Psoas muscle (tissue), 7 donors: ENCODE measurements at regions not wholly inside any gene's neighbourhood (a gene's known extent, or its start where the extent isn't known, plus 50 kb on each side); places are given as distances from the start of the nearest gene placed in this dataset.
"Not testable (repeated sequence)": the region's sequence is repeated elsewhere in the genome, so short reads cannot be mapped to it uniquely, and the experiment has no call there.

Experiments used
- ATAC-seq, 4 donors: fragments of 200-7000 bp; cut with Tn5 transposase; one replicate each; pipeline ENCODE4 v1.9.1; 2020; ENCODE audit warnings: moderate library complexity in 3 of 4, mild to moderate bottlenecking in 2 of 4
- DNase-seq, 2 donors: peaks; one replicate each; pipeline ENCODE4 v3.0.0-alpha.2; 2020
- H3K27ac ChIP-seq: fragments of 200-600 bp; one replicate; pipeline ENCODE4 v1.8.0; 2022
- H3K27me3 ChIP-seq, 3 donors: fragments of 200-600 bp in 1 of 3; one replicate each; pipeline versions ENCODE4 v1.6.1 to v1.8.0; 2013 to 2022; ENCODE audit warnings: low read length in 2 of 3, mild to moderate bottlenecking in 2 of 3, moderate library complexity in 1 of 3; ENCODE audit not compliant: insufficient read depth in 3 of 3
- H3K36me3 ChIP-seq, 2 donors: fragments of 200-600 bp in 1 of 2; one replicate each; pipeline versions ENCODE4 v1.6.1 to v1.8.0; 2013 to 2022; ENCODE audit warnings: low read depth in 1 of 2, mild to moderate bottlenecking in 1 of 2, moderate library complexity in 1 of 2; ENCODE audit not compliant: insufficient read depth in 1 of 2
- H3K4me1 ChIP-seq: fragments of 200-600 bp; one replicate; pipeline ENCODE4 v1.8.0; 2022
- H3K4me3 ChIP-seq: fragments of 200-600 bp; one replicate; pipeline ENCODE4 v1.8.0; 2022; ENCODE audit warnings: mild to moderate bottlenecking
- H3K9me3 ChIP-seq: fragments of 200-600 bp; one replicate; pipeline ENCODE4 v1.8.0; 2022
- WGBS, 3 donors: extraction: QIAGEN DNeasy Blood & Tissue Kit; methylation state at CpG; one replicate each; pipeline versions ENCODE4 v1.1.6 to v1.1.7; 2013; 5-methylcytosine and 5-hydroxymethylcytosine counted together
- intact Hi-C, 2 donors: fragments of 100-400 bp; cut with DNase I; formaldehyde crosslinking; loops; one replicate each; pipeline versions ENCODE4 v1.11.0 to v1.14.2; 2022
- TF ChIP-seq, protein P1 (sequence below): fragments of 200-600 bp; IDR thresholded peaks from one replicate; pipeline ENCODE4 v1.8.0; 2022; ENCODE audit warnings: antibody characterized with exemption
- donor health status: healthy with polysubstance abuse.
- donor health status: DM: no; HTN: no; CAD: no; lungs with moderate emphysema.
- donor health status: Bipolar disorder and iron deficiency.
- donor health status: healthy.
- donor health status: DM: yes; HTN: yes; CAD: no.
- donor health status: DM: no; HTN: no; CAD: no.
- donor health status: DM: yes; HTN: yes; CAD: no.

DNA sequence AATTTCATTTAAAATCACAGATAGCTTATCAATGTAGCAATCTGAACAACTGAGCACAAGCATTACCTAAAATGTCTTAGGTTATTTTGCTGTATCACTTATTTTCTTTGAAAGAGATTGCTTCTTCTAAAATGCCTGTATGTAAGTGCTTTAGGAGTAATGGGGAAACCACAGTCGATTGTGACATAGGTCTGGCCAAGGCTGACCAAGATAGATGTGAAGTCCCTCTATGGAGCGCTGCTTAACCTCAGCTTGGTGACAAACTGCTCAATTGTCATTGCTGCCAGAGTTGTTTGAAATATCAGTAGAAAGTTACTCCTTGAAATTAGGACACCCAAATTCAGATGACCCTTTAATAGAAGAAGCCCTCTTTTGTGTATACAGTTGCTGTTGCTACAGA lies 401.9 kb upstream of the NDST4 start:
- ATAC-seq (no peak), DNase-seq (no peak)
- TF ChIP-seq, protein P1, sequence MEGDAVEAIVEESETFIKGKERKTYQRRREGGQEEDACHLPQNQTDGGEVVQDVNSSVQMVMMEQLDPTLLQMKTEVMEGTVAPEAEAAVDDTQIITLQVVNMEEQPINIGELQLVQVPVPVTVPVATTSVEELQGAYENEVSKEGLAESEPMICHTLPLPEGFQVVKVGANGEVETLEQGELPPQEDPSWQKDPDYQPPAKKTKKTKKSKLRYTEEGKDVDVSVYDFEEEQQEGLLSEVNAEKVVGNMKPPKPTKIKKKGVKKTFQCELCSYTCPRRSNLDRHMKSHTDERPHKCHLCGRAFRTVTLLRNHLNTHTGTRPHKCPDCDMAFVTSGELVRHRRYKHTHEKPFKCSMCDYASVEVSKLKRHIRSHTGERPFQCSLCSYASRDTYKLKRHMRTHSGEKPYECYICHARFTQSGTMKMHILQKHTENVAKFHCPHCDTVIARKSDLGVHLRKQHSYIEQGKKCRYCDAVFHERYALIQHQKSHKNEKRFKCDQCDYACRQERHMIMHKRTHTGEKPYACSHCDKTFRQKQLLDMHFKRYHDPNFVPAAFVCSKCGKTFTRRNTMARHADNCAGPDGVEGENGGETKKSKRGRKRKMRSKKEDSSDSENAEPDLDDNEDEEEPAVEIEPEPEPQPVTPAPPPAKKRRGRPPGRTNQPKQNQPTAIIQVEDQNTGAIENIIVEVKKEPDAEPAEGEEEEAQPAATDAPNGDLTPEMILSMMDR, result no peak
- no peaks in the 10 kb centered on the region for H3K4me1 ChIP-seq
- H3K36me3 ChIP-seq, result no peaks in the 10 kb centered on the region
- intact Hi-C loops, result no loop called here
- no peak overlapping the region for H3K27ac ChIP-seq
- H3K4me3 ChIP-seq, result no peak overlapping the region
- no peaks in the 10 kb centered on the region for H3K9me3 ChIP-seq
- 82 to 94% (median 88%) methylated on average over 2 of the region's 2 CpGs for WGBS, 3 donors
- no peaks in the 10 kb centered on the region for H3K27me3 ChIP-seq

DNA sequence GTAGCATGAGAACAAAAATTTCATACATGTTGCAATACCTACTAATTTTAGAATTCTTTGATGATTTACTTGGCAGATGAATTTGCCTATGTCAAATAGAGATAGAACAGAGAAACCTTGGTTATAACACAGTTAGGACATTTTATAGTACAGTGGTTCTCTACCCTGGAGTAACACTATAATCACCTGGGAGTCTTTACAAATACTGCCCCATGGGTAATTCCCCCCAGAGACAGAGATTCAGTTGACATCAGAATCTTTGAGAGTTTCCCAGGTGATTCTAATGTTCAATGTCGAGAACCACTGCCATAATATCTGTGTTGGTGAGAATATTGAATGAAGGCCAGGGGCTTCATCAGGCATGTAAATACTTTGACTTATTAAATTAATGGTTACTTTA lies 401.3 kb upstream of the NDST4 start:
- H3K4me3 ChIP-seq, result no peak overlapping the region
- H3K27ac ChIP-seq, result no peak overlapping the region
- no peaks in the 10 kb centered on the region for H3K27me3 ChIP-seq
- no peaks in the 10 kb centered on the region for H3K4me1 ChIP-seq
- 68 to 80% (median 79%) methylated on average over 1 of the region's 1 CpG for WGBS, 3 donors
- intact Hi-C loops, result no loop called here
- no peak for DNase-seq
- no peaks in the 10 kb centered on the region for H3K9me3 ChIP-seq
- ATAC-seq, result no peak
- TF ChIP-seq, protein P1, result no peak
- no peaks in the 10 kb centered on the region for H3K36me3 ChIP-seq

DNA sequence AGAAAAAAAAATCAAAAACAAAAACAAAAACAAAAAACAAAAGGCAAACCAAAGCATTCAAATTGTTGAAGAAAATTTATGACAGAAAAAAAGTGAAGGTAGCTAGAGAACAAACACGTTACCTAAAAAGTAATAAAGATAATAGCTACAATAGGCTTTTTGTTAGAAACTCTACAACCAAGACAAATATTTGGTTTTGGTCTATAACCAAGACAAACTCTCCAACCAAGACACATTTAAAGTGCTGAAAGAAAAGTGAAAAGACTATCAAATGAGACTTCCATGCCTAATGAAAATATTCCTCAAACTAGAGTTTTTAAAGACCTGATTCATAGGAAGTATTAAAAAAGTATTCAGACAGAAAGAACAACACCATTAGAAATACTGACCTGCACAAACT lies 391.9 kb upstream of the NDST4 start:
- Histone ChIP-seq H3K27me3 (no peaks in the 10 kb centered on the region), H3K4me1 (no peaks in the 10 kb centered on the region), H3K4me3 (no peak overlapping the region), H3K36me3 (no peaks in the 10 kb centered on the region), H3K27ac (no peak overlapping the region), H3K9me3 (no peaks in the 10 kb centered on the region)
- no peak for DNase-seq
- no peak for ATAC-seq
- intact Hi-C loops, result no loop called here
- WGBS, 3 donors, result 46 to 55% (median 50%) methylated on average over 1 of the region's 1 CpG
- TF ChIP-seq, protein P1, result no peak

DNA sequence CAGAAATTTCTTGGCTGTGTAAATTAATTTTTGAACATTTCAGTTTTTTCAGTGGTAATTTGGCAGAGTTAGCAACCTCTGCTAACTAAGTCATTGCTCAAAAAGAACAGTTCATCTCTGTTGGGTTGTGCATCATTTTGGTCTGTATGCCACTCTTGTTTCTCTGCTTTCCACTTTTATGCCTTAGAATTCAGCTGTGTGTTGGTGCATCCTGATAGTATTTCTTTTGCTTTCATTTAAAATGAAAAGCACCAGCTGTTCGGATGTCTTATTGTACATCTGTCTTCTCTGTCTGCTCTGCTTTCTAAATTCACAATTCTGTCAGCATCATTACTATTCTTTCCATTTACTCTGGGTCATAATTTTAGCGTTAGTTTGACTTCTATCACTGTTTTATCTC lies 388.2 kb upstream of the NDST4 start:
- Histone ChIP-seq H3K4me1 (no peaks in the 10 kb centered on the region), H3K9me3 (no peaks in the 10 kb centered on the region), H3K4me3 (no peak overlapping the region), H3K36me3 (no peaks in the 10 kb centered on the region), H3K27ac (no peak overlapping the region), H3K27me3 (no peaks in the 10 kb centered on the region)
- DNase-seq, result no peak
- TF ChIP-seq, protein P1, result no peak
- no peak for ATAC-seq
- intact Hi-C loops, result no loop called here
- 41 to 69% (median 59%) methylated on average over 2 of the region's 2 CpGs for WGBS, 3 donors

DNA sequence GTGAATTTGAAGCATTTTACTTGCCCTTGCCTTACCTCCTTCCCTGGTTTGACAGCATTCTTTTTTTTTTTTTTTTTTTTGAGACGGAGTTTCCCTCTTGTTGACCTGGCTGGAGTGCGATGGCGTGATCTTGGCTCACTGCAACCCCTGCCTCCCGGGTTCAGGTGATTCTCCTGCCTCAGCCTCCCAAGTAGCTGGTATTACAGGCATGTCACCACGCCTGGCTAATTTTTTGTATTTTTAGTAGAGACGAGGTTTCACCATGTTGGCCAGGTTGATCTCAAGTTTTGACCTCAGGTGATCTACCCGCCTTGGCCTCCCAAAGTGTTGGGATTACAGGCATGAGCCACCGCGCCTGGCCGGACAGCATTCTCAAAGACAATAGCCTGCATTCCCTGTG lies 380.4 kb upstream of the NDST4 start:
- DNase-seq, ATAC-seq, H3K4me3 ChIP-seq, H3K36me3 ChIP-seq, H3K27me3 ChIP-seq, H3K9me3 ChIP-seq, H3K27ac ChIP-seq, intact Hi-C loops, H3K4me1 ChIP-seq: not testable (repeated sequence)
- WGBS, 3 donors, result 88 to 93% (median 92%) methylated on average over 9 to 10 of the region's 10 CpGs
